ENCODE measurements at regions not wholly inside any gene's neighbourhood (a gene's known extent, or its start where the extent isn't known, plus 50 kb on each side); places are given as distances from the start of the nearest gene placed in this dataset.

DNA sequence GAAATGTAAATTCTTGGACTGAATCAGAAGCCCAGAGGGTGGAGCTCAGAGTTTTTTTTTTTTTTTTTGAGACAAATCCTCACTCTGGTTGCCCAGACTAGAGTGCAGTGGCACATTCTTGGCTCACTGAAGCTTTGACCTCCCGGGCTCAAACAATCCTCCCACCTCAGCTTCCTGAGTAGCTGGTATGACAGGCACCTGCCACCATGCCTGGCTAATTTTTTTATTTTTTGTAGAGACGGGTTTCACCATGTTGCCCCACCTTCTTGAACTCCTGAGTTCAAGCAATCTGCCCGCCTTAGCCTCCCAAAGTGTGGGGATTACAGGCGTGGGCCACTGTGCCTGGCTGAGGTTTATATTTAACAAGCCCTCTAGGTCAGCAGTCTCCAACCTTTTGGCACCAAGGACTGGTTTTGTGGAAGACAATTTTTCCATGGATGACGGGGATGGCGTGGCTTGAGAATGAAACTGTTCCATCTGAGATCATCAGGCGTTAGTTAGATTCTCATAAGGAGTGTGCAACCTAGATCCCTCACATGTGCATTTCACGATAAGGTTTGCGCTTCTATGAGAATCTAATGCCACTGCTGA lies 76.7 kb downstream of the FHIP1A start:
- no peak for DNase-seq
- no peaks in the 10 kb centered on the region for H3K9me3 ChIP-seq (ENCODE audit: insufficient read depth, low read length, severe bottlenecking)
- H3K27me3 ChIP-seq (ENCODE audit: insufficient read depth, low read length, poor library complexity), result peaks cover 6% of the 10 kb centered on the region
- no peak overlapping the region for H3K4me3 ChIP-seq (ENCODE audit: low read depth in 1 of 2, low read length in 2 of 2)
- H4K20me1 ChIP-seq (ENCODE audit: insufficient read depth, low read length), result no peaks in the 10 kb centered on the region
- no peaks in the 10 kb centered on the region for H3K79me2 ChIP-seq (ENCODE audit: insufficient read depth, low read length)
- no peak overlapping the region for H2AFZ ChIP-seq (ENCODE audit: low read depth, low read length)
- H3K4me1 ChIP-seq (ENCODE audit: insufficient read depth, low read length), result no peaks in the 10 kb centered on the region
- no peak overlapping the region for H3K27ac ChIP-seq (ENCODE audit: low read length)
- no peak for TF ChIP-seq EZH2 (IDR thresholded peaks at IDR 0.05; ENCODE audit: borderline replicate concordance, low read depth, low read length, severe bottlenecking)
- TF ChIP-seq, protein P1, sequence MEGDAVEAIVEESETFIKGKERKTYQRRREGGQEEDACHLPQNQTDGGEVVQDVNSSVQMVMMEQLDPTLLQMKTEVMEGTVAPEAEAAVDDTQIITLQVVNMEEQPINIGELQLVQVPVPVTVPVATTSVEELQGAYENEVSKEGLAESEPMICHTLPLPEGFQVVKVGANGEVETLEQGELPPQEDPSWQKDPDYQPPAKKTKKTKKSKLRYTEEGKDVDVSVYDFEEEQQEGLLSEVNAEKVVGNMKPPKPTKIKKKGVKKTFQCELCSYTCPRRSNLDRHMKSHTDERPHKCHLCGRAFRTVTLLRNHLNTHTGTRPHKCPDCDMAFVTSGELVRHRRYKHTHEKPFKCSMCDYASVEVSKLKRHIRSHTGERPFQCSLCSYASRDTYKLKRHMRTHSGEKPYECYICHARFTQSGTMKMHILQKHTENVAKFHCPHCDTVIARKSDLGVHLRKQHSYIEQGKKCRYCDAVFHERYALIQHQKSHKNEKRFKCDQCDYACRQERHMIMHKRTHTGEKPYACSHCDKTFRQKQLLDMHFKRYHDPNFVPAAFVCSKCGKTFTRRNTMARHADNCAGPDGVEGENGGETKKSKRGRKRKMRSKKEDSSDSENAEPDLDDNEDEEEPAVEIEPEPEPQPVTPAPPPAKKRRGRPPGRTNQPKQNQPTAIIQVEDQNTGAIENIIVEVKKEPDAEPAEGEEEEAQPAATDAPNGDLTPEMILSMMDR (IDR thresholded peaks at IDR 0.05; ENCODE audit: borderline replicate concordance, extremely low read depth, low read length, poor library complexity, severe bottlenecking), result no peak
- ATAC-seq (ENCODE audit: insufficient read depth, low read depth), result no peak
- no peak overlapping the region for H3K9ac ChIP-seq (ENCODE audit: low read depth, low read length)
- H3K4me2 ChIP-seq (ENCODE audit: insufficient read depth, low read length), result no peak overlapping the region
- no peaks in the 10 kb centered on the region for H3K36me3 ChIP-seq (ENCODE audit: insufficient read depth, low read length)

DNA sequence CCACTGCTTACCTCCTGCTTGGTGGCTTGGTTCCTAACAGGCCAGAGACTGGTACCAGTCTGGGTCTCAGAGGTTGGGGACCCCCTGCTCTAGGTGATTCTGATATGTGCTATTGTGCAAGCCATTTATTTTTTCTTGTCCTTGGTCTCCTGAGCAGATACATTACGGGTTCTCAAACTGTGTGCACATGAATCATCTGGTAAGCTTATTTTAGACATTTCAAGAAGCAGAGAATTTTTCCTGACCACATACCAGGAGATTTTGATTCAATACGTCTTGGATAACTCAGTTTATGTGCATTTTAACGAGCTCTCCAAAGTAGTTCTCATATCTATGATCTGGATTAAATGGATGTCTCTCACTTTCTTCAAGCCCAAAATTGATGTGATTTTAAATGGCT lies 77.2 kb downstream of the FHIP1A start:
- DNase-seq (no peak), ATAC-seq (ENCODE audit: insufficient read depth, low read depth) (no peak)
- no peak overlapping the region for H3K9ac ChIP-seq (ENCODE audit: low read depth, low read length)
- no peak overlapping the region for H3K4me3 ChIP-seq (ENCODE audit: low read depth in 1 of 2, low read length in 2 of 2)
- H3K36me3 ChIP-seq (ENCODE audit: insufficient read depth, low read length), result no peaks in the 10 kb centered on the region
- no peaks in the 10 kb centered on the region for H3K9me3 ChIP-seq (ENCODE audit: insufficient read depth, low read length, severe bottlenecking)
- H4K20me1 ChIP-seq (ENCODE audit: insufficient read depth, low read length), result no peaks in the 10 kb centered on the region
- TF ChIP-seq, protein P1 (IDR thresholded peaks at IDR 0.05; ENCODE audit: borderline replicate concordance, extremely low read depth, low read length, poor library complexity, severe bottlenecking), result no peak
- H3K4me2 ChIP-seq (ENCODE audit: insufficient read depth, low read length), result no peak overlapping the region
- H3K4me1 ChIP-seq (ENCODE audit: insufficient read depth, low read length), result no peaks in the 10 kb centered on the region
- H3K27ac ChIP-seq (ENCODE audit: low read length), result no peak overlapping the region
- peaks cover 6% of the 10 kb centered on the region for H3K27me3 ChIP-seq (ENCODE audit: insufficient read depth, low read length, poor library complexity)
- H2AFZ ChIP-seq (ENCODE audit: low read depth, low read length), result no peak overlapping the region
- H3K79me2 ChIP-seq (ENCODE audit: insufficient read depth, low read length), result no peaks in the 10 kb centered on the region

DNA sequence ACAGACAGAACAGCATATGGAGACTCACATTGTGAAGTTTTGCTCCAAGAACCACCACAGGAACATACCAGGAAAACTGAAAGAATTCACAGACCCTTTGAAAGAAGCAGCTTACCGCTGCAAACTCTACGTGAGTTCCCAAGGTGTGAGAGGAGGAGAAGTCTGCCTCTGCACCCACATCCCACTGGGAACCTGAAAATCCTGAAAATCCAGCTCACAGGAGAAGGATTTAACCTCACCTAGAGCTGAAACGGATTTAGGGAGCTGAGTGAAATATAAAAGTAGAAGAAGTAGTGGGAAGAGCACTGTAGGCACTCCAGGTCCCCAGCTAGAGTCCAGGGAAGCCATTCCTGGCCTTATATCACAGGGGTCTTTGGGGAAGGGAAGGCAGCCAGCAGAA lies 80.0 kb downstream of the FHIP1A start:
- no peaks in the 10 kb centered on the region for H3K36me3 ChIP-seq (ENCODE audit: insufficient read depth, low read length)
- H3K4me3 ChIP-seq (ENCODE audit: low read depth in 1 of 2, low read length in 2 of 2), result no peak overlapping the region
- no peaks in the 10 kb centered on the region for H3K4me1 ChIP-seq (ENCODE audit: insufficient read depth, low read length)
- H3K79me2 ChIP-seq (ENCODE audit: insufficient read depth, low read length), result no peaks in the 10 kb centered on the region
- TF ChIP-seq, protein P1 (IDR thresholded peaks at IDR 0.05; ENCODE audit: borderline replicate concordance, extremely low read depth, low read length, poor library complexity, severe bottlenecking), result no peak
- no peak for TF ChIP-seq EZH2 (IDR thresholded peaks at IDR 0.05; ENCODE audit: borderline replicate concordance, low read depth, low read length, severe bottlenecking)
- H3K27ac ChIP-seq (ENCODE audit: low read length), result no peak overlapping the region
- no peak for DNase-seq
- no peaks in the 10 kb centered on the region for H4K20me1 ChIP-seq (ENCODE audit: insufficient read depth, low read length)
- peaks cover 5% of the 10 kb centered on the region for H3K27me3 ChIP-seq (ENCODE audit: insufficient read depth, low read length, poor library complexity)
- no peaks in the 10 kb centered on the region for H3K9me3 ChIP-seq (ENCODE audit: insufficient read depth, low read length, severe bottlenecking)
- no peak for ATAC-seq (ENCODE audit: insufficient read depth, low read depth)
- no peak overlapping the region for H3K4me2 ChIP-seq (ENCODE audit: insufficient read depth, low read length)
- H3K9ac ChIP-seq (ENCODE audit: low read depth, low read length), result no peak overlapping the region
- no peak overlapping the region for H2AFZ ChIP-seq (ENCODE audit: low read depth, low read length)
